ENCODE measurements at regions not wholly inside any gene's neighbourhood (a gene's known extent, or its start where the extent isn't known, plus 50 kb on each side); places are given as distances from the start of the nearest gene placed in this dataset.
"Not testable (repeated sequence)": the region's sequence is repeated elsewhere in the genome, so short reads cannot be mapped to it uniquely, and the experiment has no call there.

DNA sequence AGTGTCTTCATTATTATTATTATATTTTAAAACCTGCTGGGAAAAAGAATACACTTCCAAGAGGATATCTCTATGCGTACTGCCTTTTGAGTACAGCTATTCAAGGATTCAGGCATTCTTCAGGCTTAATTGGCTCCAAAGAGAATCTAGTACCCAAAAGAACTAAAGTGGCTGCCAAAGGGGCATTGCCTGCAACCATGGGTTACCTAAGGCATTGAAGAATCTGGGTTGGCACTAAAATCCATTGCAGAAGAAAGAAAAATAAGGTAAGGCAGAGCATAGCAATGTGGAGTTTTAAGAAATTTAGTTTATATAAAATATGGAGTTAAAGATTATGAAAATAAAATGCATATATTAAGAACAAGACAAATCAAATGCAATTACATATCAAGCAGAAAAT, 223.5 kb downstream of the TMEM161B start:
- Histone ChIP-seq H3K9me3 (ENCODE audit: low read length) (no peaks in the 10 kb centered on the region), H3K9ac (ENCODE audit: low read length) (no peak overlapping the region), H3K4me1 (ENCODE audit: insufficient read depth, low read length) (no peaks in the 10 kb centered on the region), H3K36me3 (ENCODE audit: insufficient read depth, low read length) (no peaks in the 10 kb centered on the region), H3K4me3 (ENCODE audit: low read depth in 1 of 2, low read length in 2 of 2) (no peak overlapping the region), H3K27me3 (ENCODE audit: control insufficient read depth in 1 of 2, insufficient read depth in 2 of 2, low read length in 2 of 2) (no peaks in the 10 kb centered on the region), H3K27ac (ENCODE audit: low read depth, low read length) (no peak overlapping the region)

DNA sequence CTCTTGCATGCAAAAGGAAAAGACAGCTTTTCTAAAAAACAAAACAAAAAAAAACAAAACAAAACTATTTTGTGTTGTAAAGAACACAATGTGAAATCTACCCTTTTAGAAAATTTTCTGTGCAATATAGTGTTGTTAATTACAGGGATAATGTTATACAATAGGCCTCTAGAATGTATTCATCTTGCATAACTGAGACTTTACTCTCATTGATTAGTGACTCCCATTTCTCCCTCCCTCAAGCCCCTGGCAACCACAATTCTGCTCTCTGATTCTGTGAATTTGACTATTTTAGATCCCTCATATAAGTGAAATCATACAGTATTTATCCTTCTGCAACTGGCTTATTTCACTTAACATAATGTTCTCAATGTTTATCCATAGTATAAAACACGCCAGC, 234.1 kb downstream of the TMEM161B start:
- Histone ChIP-seq H3K27ac (ENCODE audit: low read depth, low read length) (no peak overlapping the region), H3K36me3 (ENCODE audit: insufficient read depth, low read length) (no peaks in the 10 kb centered on the region), H3K4me3 (ENCODE audit: low read depth in 1 of 2, low read length in 2 of 2) (no peak overlapping the region), H3K27me3 (ENCODE audit: control insufficient read depth in 1 of 2, insufficient read depth in 2 of 2, low read length in 2 of 2) (no peaks in the 10 kb centered on the region), H3K9ac (ENCODE audit: low read length) (no peak overlapping the region), H3K4me1 (ENCODE audit: insufficient read depth, low read length) (no peaks in the 10 kb centered on the region), H3K9me3 (ENCODE audit: low read length) (no peaks in the 10 kb centered on the region)

DNA sequence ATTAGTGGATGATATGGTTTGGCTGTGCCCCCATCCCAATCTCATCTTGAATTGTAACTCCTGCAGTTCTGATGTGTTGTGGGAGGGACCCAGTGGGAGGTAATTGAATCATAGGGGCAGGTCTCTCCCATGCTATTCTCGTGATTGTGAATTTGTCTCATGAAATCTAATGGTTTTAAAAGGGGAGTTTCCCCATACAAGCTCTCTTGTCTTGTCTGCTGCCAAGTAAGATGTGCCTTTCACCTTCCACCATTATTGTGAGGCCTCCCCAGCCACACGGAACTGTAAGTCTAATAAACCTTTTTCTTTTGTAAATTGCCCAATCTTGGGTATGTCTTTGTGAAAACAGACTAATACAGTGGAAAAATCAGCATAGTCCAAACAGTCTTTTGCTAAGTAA, 235.5 kb downstream of the TMEM161B start:
- Histone ChIP-seq H3K27me3 (ENCODE audit: control insufficient read depth in 1 of 2, insufficient read depth in 2 of 2, low read length in 2 of 2) (no peaks in the 10 kb centered on the region), H3K36me3 (ENCODE audit: insufficient read depth, low read length) (no peaks in the 10 kb centered on the region), H3K9me3 (ENCODE audit: low read length) (no peaks in the 10 kb centered on the region), H3K4me1 (ENCODE audit: insufficient read depth, low read length) (no peaks in the 10 kb centered on the region), H3K27ac (ENCODE audit: low read depth, low read length) (no peak overlapping the region), H3K9ac (ENCODE audit: low read length) (no peak overlapping the region), H3K4me3 (ENCODE audit: low read depth in 1 of 2, low read length in 2 of 2) (no peak overlapping the region)

DNA sequence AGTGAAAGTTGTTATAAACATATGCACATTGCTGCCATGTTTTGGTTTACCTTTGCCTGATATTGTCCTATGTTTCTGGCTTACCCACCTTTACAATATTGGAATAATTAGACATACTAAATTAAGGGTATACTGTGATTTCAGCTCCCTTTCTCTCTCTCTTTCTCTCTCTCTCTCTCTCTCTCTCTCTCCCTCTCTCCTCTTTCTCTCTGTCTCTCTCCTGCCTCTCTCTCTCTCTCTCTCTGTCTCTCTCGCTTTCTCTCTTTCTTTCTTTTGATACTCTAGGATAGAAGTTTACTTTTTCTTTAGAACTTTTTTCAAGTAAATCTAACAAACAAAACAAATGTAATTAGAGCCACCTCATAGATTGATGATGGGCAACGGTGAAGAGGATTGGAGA, 239.6 kb downstream of the TMEM161B start:
- Histone ChIP-seq H3K4me1 (ENCODE audit: insufficient read depth, low read length) (no peaks in the 10 kb centered on the region), H3K4me3 (ENCODE audit: low read depth in 1 of 2, low read length in 2 of 2) (no peak overlapping the region), H3K9ac (ENCODE audit: low read length) (no peak overlapping the region), H3K27me3 (ENCODE audit: control insufficient read depth in 1 of 2, insufficient read depth in 2 of 2, low read length in 2 of 2) (no peaks in the 10 kb centered on the region), H3K9me3 (ENCODE audit: low read length) (no peaks in the 10 kb centered on the region), H3K36me3 (ENCODE audit: insufficient read depth, low read length) (no peaks in the 10 kb centered on the region), H3K27ac (ENCODE audit: low read depth, low read length) (no peak overlapping the region)

DNA sequence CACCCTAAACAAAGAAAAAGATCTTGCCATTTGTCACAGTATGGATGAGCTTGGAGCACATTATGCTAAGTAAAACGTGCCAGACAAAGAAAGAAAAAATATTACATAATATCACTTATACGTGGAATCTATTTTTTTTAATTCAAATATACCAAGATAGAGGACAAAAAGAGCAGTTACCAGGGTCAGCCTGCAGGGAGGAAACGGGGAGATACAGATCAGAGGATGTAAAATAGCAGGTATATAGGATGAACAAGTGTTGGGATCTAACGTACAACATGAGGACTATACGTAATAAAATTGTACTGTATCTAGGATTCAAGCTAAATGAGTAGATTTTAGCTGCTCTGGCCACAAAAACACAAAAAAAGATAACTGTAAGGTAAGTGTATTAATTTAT, 247.5 kb downstream of the TMEM161B start:
- H3K4me1 ChIP-seq (ENCODE audit: insufficient read depth, low read length) = no peaks in the 10 kb centered on the region
- H3K9ac ChIP-seq (ENCODE audit: low read length) = no peak overlapping the region
- H3K9me3 ChIP-seq (ENCODE audit: low read length) = no peaks in the 10 kb centered on the region
- no peaks in the 10 kb centered on the region for H3K36me3 ChIP-seq (ENCODE audit: insufficient read depth, low read length)
- H3K4me3 ChIP-seq (ENCODE audit: low read depth in 1 of 2, low read length in 2 of 2) = no peak overlapping the region
- no peak overlapping the region for H3K27ac ChIP-seq (ENCODE audit: low read depth, low read length)
- no peaks in the 10 kb centered on the region for H3K27me3 ChIP-seq (ENCODE audit: control insufficient read depth in 1 of 2, insufficient read depth in 2 of 2, low read length in 2 of 2)

DNA sequence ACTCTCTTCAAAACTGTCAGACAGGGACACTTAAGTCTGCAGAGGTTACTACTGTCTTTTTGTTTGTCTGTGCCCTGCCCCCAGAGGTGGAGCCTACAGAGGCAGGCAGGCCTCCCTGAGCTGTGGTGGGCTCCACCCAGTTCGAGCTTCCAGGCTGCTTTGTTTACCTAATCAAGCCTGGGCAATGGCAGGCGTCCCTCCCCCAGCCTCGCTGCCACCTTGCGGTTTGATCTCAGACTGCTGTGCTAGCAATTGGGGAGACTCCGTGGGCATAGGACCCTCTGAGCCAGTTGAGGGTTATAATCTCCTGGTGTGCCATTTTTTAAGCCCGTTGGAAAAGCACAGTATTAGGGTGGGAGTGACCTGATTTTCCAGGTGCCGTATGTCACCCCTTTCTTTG, 253.7 kb downstream of the TMEM161B start:
- H3K36me3 ChIP-seq (ENCODE audit: insufficient read depth, low read length); H3K9ac ChIP-seq (ENCODE audit: low read length); H3K27me3 ChIP-seq (ENCODE audit: control insufficient read depth in 1 of 2, insufficient read depth in 2 of 2, low read length in 2 of 2); H3K4me3 ChIP-seq (ENCODE audit: low read depth in 1 of 2, low read length in 2 of 2); H3K9me3 ChIP-seq (ENCODE audit: low read length); H3K27ac ChIP-seq (ENCODE audit: low read depth, low read length); H3K4me1 ChIP-seq (ENCODE audit: insufficient read depth, low read length): not testable (repeated sequence)

DNA sequence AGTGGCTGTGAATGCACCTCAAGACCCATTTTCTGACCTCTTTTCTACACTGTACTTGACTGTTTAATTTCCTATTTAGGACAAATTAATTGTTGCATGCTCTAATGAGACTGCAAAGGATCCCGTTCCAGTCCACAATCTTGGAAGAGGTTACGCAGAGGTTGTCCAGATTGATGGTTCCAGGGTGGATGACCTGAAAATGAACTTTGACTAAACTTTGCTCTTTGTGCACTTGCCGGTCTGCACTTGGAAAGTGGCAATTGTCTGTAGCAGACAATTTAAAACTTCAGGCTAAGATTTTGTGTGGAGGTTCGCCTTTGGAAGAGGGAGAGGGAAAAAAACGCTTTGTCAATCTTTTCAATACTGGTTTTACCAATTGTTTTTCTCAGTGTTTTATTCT, 267.8 kb downstream of the TMEM161B start:
- no peaks in the 10 kb centered on the region for H3K9me3 ChIP-seq (ENCODE audit: low read length)
- no peaks in the 10 kb centered on the region for H3K4me1 ChIP-seq (ENCODE audit: insufficient read depth, low read length)
- H3K27me3 ChIP-seq (ENCODE audit: control insufficient read depth in 1 of 2, insufficient read depth in 2 of 2, low read length in 2 of 2) = no peaks in the 10 kb centered on the region
- H3K9ac ChIP-seq (ENCODE audit: low read length) = no peak overlapping the region
- H3K27ac ChIP-seq (ENCODE audit: low read depth, low read length) = no peak overlapping the region
- no peak overlapping the region for H3K4me3 ChIP-seq (ENCODE audit: low read depth in 1 of 2, low read length in 2 of 2)
- H3K36me3 ChIP-seq (ENCODE audit: insufficient read depth, low read length) = no peaks in the 10 kb centered on the region

DNA sequence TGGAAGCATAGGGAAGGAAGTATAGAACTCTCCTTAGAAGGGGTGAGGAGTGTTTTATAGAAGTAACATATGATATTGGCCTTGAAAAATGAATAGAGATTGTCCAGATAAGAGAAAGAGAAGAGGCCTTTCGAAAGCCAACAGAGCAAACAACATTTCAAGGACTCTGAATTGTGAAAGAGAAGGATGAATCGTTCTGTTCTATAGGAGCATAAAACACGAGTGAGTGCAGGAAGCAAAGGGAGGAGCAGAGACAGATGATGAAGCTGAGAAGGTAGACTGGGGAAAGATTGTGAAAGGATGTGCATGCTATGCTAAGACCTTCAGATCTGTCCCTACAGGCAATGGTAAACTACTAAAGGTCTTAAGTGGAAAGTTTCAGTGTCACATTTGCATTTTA, 271.0 kb downstream of the TMEM161B start:
- Histone ChIP-seq H3K27me3 (ENCODE audit: control insufficient read depth in 1 of 2, insufficient read depth in 2 of 2, low read length in 2 of 2) (no peaks in the 10 kb centered on the region), H3K4me3 (ENCODE audit: low read depth in 1 of 2, low read length in 2 of 2) (no peak overlapping the region), H3K36me3 (ENCODE audit: insufficient read depth, low read length) (no peaks in the 10 kb centered on the region), H3K9ac (ENCODE audit: low read length) (no peak overlapping the region), H3K27ac (ENCODE audit: low read depth, low read length) (no peak overlapping the region), H3K9me3 (ENCODE audit: low read length) (no peaks in the 10 kb centered on the region), H3K4me1 (ENCODE audit: insufficient read depth, low read length) (no peaks in the 10 kb centered on the region)

DNA sequence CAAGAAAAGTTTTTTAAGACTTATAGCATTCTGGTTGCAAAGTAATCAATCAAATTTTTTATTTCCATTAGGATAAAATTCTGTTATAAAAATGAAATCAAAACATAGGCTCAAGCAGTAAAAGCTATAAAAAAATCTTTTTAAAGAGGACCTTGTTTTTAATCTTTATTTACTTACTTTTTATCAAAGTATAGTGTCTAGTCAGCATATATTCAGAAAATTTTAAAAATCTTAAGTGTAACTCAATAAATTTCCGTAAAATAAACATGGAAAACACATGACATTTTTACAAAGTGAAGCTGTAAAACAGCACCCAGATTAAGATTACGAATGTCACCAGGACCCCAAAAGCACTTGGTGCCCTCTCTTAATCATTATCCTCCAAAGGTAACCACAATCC, 302.4 kb downstream of the TMEM161B start:
- Histone ChIP-seq H3K27ac (ENCODE audit: low read depth, low read length) (no peak overlapping the region), H3K9ac (ENCODE audit: low read length) (no peak overlapping the region), H3K27me3 (ENCODE audit: control insufficient read depth in 1 of 2, insufficient read depth in 2 of 2, low read length in 2 of 2) (no peaks in the 10 kb centered on the region), H3K9me3 (ENCODE audit: low read length) (no peaks in the 10 kb centered on the region), H3K36me3 (ENCODE audit: insufficient read depth, low read length) (no peaks in the 10 kb centered on the region), H3K4me1 (ENCODE audit: insufficient read depth, low read length) (no peaks in the 10 kb centered on the region), H3K4me3 (ENCODE audit: low read depth in 1 of 2, low read length in 2 of 2) (no peak overlapping the region)

DNA sequence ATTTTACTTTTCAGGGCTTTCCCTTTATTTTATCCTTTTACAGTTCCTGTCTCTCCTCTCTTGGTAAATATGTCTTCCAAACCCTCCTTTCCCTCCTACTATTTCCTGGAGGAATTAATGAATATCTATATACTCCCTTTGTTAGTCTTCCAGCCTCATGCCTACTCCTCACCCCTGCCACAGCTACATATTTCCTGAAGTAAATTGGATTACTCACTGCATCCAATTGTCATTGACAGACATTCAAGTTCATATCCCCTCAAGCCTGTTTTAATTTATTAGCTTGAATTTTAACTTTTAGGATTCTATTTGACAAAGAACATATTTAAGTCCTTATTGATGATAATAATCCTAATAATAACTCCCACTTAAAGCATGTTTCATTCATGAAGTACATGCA, 314.5 kb downstream of the TMEM161B start:
- Histone ChIP-seq H3K4me1 (ENCODE audit: insufficient read depth, low read length) (no peaks in the 10 kb centered on the region), H3K27me3 (ENCODE audit: control insufficient read depth in 1 of 2, insufficient read depth in 2 of 2, low read length in 2 of 2) (no peaks in the 10 kb centered on the region), H3K27ac (ENCODE audit: low read depth, low read length) (no peak overlapping the region), H3K9ac (ENCODE audit: low read length) (no peak overlapping the region), H3K36me3 (ENCODE audit: insufficient read depth, low read length) (no peaks in the 10 kb centered on the region), H3K4me3 (ENCODE audit: low read depth in 1 of 2, low read length in 2 of 2) (no peak overlapping the region), H3K9me3 (ENCODE audit: low read length) (no peaks in the 10 kb centered on the region)

DNA sequence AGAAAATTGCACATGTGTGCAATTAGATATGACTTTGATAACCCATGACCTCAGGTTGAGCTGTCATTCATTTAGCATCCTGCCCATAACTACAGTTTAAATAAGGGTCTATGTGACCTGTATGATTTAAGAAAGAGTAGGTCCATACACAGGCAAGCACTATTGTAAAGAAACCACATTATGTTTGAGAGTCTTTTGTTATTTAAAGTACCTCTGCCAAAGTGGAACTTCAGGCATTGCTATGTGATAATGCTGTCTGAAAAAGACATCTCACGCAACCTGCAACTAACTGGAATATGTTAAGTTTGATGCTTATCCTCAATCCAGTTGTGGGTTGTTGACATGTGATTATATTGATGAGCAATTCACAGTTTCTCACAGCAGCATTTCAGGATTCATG, 317.0 kb downstream of the TMEM161B start:
- H3K9ac ChIP-seq (ENCODE audit: low read length) = no peak overlapping the region
- H3K4me1 ChIP-seq (ENCODE audit: insufficient read depth, low read length) = no peaks in the 10 kb centered on the region
- no peaks in the 10 kb centered on the region for H3K9me3 ChIP-seq (ENCODE audit: low read length)
- no peaks in the 10 kb centered on the region for H3K36me3 ChIP-seq (ENCODE audit: insufficient read depth, low read length)
- no peaks in the 10 kb centered on the region for H3K27me3 ChIP-seq (ENCODE audit: control insufficient read depth in 1 of 2, insufficient read depth in 2 of 2, low read length in 2 of 2)
- H3K4me3 ChIP-seq (ENCODE audit: low read depth in 1 of 2, low read length in 2 of 2) = no peak overlapping the region
- no peak overlapping the region for H3K27ac ChIP-seq (ENCODE audit: low read depth, low read length)

DNA sequence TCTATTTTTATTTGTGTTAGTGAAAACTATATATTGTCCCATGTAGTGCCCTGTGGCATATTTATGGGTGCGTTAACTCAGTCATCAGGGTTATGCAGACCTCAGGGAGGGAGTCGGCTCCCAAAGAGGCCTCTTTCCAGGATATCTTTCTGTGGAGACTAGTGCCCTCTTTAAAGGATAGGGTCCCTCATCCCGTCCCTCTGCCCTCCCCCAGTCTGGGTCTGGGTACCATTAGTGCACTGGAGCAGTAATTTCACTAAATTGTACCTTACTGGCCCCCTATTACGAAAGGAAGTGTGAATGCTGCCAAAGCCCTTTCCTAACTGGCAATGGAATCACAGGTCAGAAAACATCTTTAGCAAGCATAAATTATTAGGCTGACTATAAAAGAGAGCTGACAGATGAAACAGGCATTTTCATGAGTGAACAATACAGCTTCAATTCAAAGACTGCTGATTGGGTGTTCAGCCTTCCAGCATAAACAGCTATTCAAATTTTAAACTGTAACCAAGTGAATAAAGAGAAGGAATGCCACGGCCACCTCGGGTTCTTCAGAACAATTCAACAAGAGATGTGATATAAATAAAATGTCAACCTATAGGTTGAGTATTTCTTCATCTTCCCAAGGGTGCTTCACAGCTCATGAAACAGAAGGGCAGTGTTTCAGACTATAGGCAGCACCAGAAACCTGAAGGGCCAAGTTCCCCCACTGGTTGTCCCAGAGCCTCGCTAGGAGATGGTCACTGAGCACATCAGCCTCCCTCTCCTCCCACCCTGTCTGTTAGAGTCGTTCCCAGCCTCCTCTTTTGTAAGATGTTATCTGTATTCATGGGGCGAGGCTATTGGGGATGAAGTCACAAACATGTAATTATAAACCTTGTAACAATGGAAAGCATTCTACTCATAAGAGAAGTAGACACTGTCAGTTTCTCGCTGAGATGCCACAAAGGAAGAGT, 318.7 kb downstream of the TMEM161B start:
- H3K9me3 ChIP-seq (ENCODE audit: low read length) = no peaks in the 10 kb centered on the region
- no peaks in the 10 kb centered on the region for H3K36me3 ChIP-seq (ENCODE audit: insufficient read depth, low read length)
- no peak overlapping the region for H3K27ac ChIP-seq (ENCODE audit: low read depth, low read length)
- no peak overlapping the region for H3K9ac ChIP-seq (ENCODE audit: low read length)
- H3K27me3 ChIP-seq (ENCODE audit: control insufficient read depth in 1 of 2, insufficient read depth in 2 of 2, low read length in 2 of 2) = no peaks in the 10 kb centered on the region
- no peaks in the 10 kb centered on the region for H3K4me1 ChIP-seq (ENCODE audit: insufficient read depth, low read length)
- no peak overlapping the region for H3K4me3 ChIP-seq (ENCODE audit: low read depth in 1 of 2, low read length in 2 of 2)
